Gastroesophageal sphincter (tissue), 3 donors: ENCODE measurements at regions not wholly inside any gene's neighbourhood (a gene's known extent, or its start where the extent isn't known, plus 50 kb on each side); places are given as distances from the start of the nearest gene placed in this dataset.

Source experiments
- EP300 ChIP-seq: sonication (generic); formaldehyde crosslinking; IDR thresholded peaks from one replicate; pipeline ENCODE4 v1.6.1; 2017; ENCODE audit warnings: antibody characterized with exemption, mild to moderate bottlenecking
- TF ChIP-seq, protein P1 (sequence below), 4 experiments: fragments of 200-600 bp in 2 of 4; fragments of 450-650 bp in 2 of 4; sonication (generic) in 1 of 4; IDR thresholded peaks; one replicate each; pipeline ENCODE4 v1.5.1; 2017 to 2019; ENCODE audit warnings: antibody characterized with exemption in 4 of 4, mild to moderate bottlenecking in 2 of 4, moderate library complexity in 2 of 4

DNA sequence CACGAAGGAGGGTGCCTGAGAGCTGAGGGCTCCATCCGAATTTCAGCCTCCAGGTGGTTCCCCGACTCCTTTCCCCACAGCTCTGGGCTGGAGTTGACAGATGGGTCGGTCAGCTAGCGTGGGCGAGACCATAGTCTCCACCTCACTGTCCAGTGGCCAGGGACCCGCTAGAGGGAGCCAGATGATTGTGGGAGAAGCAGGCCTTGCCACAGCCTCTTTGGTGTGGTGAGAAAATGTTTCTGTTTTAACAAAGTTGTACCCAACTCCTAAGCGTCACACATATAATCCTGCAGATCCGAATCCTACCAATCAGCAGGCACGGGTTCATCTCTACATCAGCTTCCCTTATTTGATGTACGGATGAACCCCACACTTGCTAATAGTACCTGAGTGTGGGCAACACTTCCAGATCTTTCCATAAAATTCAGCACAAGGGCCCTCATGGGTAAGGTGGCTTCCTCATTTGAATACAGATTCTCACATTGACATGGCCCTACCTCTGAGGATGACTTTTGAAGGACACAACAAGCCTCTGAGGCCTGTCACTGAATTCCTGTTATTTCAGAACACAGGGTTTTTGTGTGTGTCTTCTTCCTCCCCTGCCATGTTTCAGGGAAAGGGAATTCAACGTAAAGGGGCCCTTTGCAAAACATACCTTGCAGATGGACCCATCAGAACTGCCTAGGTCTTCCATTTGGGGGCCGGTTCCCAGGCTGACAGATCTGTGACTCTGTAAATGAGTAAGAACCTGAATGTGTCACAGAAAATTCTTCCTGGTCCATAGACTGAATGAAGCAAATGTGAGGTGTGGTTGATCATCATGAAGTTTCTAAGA lies 103.2 kb upstream of the DUSP22 start:
- TF ChIP-seq, protein P1, sequence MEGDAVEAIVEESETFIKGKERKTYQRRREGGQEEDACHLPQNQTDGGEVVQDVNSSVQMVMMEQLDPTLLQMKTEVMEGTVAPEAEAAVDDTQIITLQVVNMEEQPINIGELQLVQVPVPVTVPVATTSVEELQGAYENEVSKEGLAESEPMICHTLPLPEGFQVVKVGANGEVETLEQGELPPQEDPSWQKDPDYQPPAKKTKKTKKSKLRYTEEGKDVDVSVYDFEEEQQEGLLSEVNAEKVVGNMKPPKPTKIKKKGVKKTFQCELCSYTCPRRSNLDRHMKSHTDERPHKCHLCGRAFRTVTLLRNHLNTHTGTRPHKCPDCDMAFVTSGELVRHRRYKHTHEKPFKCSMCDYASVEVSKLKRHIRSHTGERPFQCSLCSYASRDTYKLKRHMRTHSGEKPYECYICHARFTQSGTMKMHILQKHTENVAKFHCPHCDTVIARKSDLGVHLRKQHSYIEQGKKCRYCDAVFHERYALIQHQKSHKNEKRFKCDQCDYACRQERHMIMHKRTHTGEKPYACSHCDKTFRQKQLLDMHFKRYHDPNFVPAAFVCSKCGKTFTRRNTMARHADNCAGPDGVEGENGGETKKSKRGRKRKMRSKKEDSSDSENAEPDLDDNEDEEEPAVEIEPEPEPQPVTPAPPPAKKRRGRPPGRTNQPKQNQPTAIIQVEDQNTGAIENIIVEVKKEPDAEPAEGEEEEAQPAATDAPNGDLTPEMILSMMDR (IDR thresholded peaks at IDR 0.05) = peak in 3 of 4 experiments; percentile 71 to 91 (median 85)
- no peak for TF ChIP-seq EP300
